WERI-Rb-1 (cell line): ENCODE measurements at regions not wholly inside any gene's neighbourhood (a gene's known extent, or its start where the extent isn't known, plus 50 kb on each side); places are given as distances from the start of the nearest gene placed in this dataset.

Experiments used
- DNase-seq: peaks from one replicate; pipeline ENCODE4 v3.0.0-alpha.2; 2020
- H3K27ac ChIP-seq: fragments of 250-450 bp; sonication (Bioruptor Pico); 2 replicates; pipeline ENCODE4 v1.5.1; 2020; ENCODE audit warnings: mild to moderate bottlenecking, moderate library complexity
- H3K27me3 ChIP-seq: fragments of 250-450 bp; sonication (Bioruptor Pico); 2 replicates; pipeline ENCODE4 v1.5.1; 2021; ENCODE audit warnings: mild to moderate bottlenecking, low read depth, moderate library complexity; ENCODE audit not compliant: insufficient read depth, severe bottlenecking
- H3K36me3 ChIP-seq: fragments of 250-450 bp; sonication (Bioruptor Pico); 2 replicates; pipeline ENCODE4 v1.5.1; 2020; ENCODE audit warnings: mild to moderate bottlenecking, moderate library complexity
- H3K4me3 ChIP-seq: 2 replicates; pipeline ENCODE4 v1.5.1; 2011; ENCODE audit warnings: low read depth, mild to moderate bottlenecking, control low read depth, low read length
- H3K9me3 ChIP-seq: fragments of 250-450 bp; sonication (Bioruptor Pico); 2 replicates; pipeline ENCODE4 v1.5.1; 2021; ENCODE audit warnings: mild to moderate bottlenecking, moderate library complexity; ENCODE audit not compliant: severe bottlenecking
- CTCF ChIP-seq: IDR thresholded peaks from 2 replicates; pipeline ENCODE4 v1.5.1; 2011; ENCODE audit warnings: low read depth, mild to moderate bottlenecking, control low read depth, inconsistent platforms, low read length

DNA sequence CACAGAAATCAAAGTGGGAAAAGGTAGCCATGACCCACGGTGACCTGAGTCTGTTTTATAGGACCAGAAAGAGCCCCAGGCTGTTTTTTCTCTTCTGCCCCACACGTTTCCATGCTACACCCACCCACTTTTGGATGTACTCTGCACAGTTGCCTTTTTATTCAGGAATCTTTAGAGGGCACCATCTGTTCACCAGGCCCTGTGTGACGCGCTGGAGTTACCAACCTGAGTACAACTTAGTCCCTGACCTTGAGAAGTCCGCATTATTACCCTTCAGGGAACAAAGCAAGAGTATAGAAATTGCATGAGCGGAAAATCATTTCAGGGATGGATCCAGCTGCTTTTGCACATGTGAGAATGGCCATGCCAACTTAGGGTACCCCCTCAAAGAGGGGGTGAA is 207.8 kb upstream of the GATB start:
- DNase-seq: no peak
- Histone ChIP-seq H3K9me3 (no peaks in the 10 kb centered on the region), H3K36me3 (no peaks in the 10 kb centered on the region), H3K27ac (no peak overlapping the region), H3K27me3 (peaks cover 85% of the 10 kb centered on the region), H3K4me3 (no peak overlapping the region)
- TF ChIP-seq CTCF: no peak

GRCh38 chr4:151967074-151967473 is 206.3 kb upstream of the GATB start:
- Histone ChIP-seq H3K27ac (no peak overlapping the region), H3K36me3 (no peaks in the 10 kb centered on the region), H3K27me3 (peaks cover 77% of the 10 kb centered on the region), H3K9me3 (no peaks in the 10 kb centered on the region), H3K4me3 (no peak overlapping the region)
- DNase-seq: no peak
- TF ChIP-seq CTCF: no peak

- H3K27ac ChIP-seq: no peak overlapping the region
- no peaks in the 10 kb centered on the region for H3K36me3 ChIP-seq
- H3K4me3 ChIP-seq: no peak overlapping the region
- DNase-seq: no peak
- no peak for TF ChIP-seq CTCF
- H3K9me3 ChIP-seq: peaks cover 4% of the 10 kb centered on the region
- H3K27me3 ChIP-seq: peaks cover 84% of the 10 kb centered on the region
These were observed 201.5 kb upstream of the GATB start for GRCh38 chr4:151962138-151962823.

GRCh38 chr4:151961456-151961855 is 200.6 kb upstream of the GATB start:
- Histone ChIP-seq H3K4me3 (no peak overlapping the region), H3K9me3 (peaks cover 4% of the 10 kb centered on the region), H3K27ac (no peak overlapping the region), H3K36me3 (no peaks in the 10 kb centered on the region), H3K27me3 (peaks cover 81% of the 10 kb centered on the region)
- TF ChIP-seq CTCF: no peak
- DNase-seq: no peak

DNA sequence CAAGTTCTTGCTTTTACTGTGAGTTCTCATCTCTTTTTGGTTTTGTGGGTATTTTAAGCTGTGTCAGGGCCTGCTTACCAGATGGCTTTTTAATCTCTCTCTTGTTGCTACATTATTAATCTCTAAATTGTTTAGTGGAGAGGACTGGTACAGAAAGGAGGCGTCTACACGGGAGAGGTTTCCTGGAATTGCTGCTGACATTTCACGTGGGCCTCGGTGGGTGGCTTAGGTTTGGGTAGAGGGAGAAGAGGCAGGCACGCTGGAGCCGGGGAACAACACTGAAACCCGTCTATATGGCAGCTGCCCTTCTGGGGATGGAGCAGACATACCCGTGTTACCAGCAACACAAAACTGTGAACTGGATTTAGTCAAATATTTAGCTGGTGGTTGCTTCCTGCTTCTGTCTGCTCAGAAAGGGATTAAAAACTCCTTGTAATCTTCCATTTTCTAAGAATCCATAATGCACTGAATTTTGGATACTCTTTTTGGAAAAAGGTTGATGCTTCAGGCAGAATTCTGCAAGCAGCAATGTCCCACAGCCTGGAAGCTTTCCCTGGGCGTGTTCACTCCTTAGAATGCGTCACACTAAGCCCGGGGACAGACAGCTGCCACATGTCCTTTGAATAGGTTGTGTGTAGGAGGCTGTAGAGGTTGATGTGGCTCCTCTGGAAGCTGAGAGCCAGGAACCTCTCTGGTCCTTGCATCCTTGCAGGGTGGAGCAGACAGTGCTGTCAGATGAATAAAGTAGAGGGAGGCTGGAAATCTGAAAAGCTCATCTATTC is 199.8 kb upstream of the GATB start:
- no peak for DNase-seq
- Histone ChIP-seq H3K4me3 (no peak overlapping the region), H3K27me3 (peaks cover 84% of the 10 kb centered on the region), H3K27ac (no peak overlapping the region), H3K36me3 (no peaks in the 10 kb centered on the region), H3K9me3 (peaks cover 4% of the 10 kb centered on the region)
- TF ChIP-seq CTCF: no peak
